Spinal cord (tissue), 9 donors: ENCODE measurements at regions not wholly inside any gene's neighbourhood (a gene's known extent, or its start where the extent isn't known, plus 50 kb on each side); places are given as distances from the start of the nearest gene placed in this dataset.

Experiments
- DNase-seq, 6 donors: peaks; one replicate each; pipeline versions ENCODE4 v3.0.0 to v3.0.0-alpha.2; 2013 to 2015; ENCODE audit warnings: low spot score in 6 of 6, low read depth in 4 of 6
- H3K27ac ChIP-seq: one replicate; pipeline ENCODE4 v1.5.1; 2013; ENCODE audit warnings: low read depth, low read length, control low read depth
- H3K27me3 ChIP-seq: one replicate; pipeline ENCODE4 v1.6.1; 2013; ENCODE audit warnings: low read length; ENCODE audit not compliant: control insufficient read depth, insufficient read depth
- H3K36me3 ChIP-seq: one replicate; pipeline ENCODE4 v1.6.1; 2013; ENCODE audit warnings: low read length; ENCODE audit not compliant: control insufficient read depth, insufficient read depth
- H3K4me1 ChIP-seq: one replicate; pipeline ENCODE4 v1.6.1; 2013; ENCODE audit warnings: low read length; ENCODE audit not compliant: control insufficient read depth, insufficient read depth
- H3K4me3 ChIP-seq: one replicate; pipeline ENCODE4 v1.5.1; 2013; ENCODE audit warnings: low read depth, low read length, control low read depth
- H3K9me3 ChIP-seq: one replicate; pipeline ENCODE4 v1.6.1; 2013; ENCODE audit warnings: low read length; ENCODE audit not compliant: control insufficient read depth, insufficient read depth
- WGBS: methylation state at CpG from one replicate; pipeline ENCODE4 v1.1.5; 2013; ENCODE audit warnings: missing lambda C conversion rate; ENCODE audit not compliant: insufficient coverage; 5-methylcytosine and 5-hydroxymethylcytosine counted together
- donor health status: healthy.

GRCh38 chr18:22831441-22831904 is 101.7 kb upstream of the RBBP8 start:
- 44% methylated on average over 1 of the region's 1 CpG for WGBS

GRCh38 chr18:22836932-22837331 is 96.2 kb upstream of the RBBP8 start:
- no peaks in the 10 kb centered on the region for H3K4me1 ChIP-seq
- H3K9me3 ChIP-seq = no peaks in the 10 kb centered on the region
- H3K36me3 ChIP-seq = no peaks in the 10 kb centered on the region
- H3K27me3 ChIP-seq = no peaks in the 10 kb centered on the region
- no peak for DNase-seq
- H3K4me3 ChIP-seq = no peak overlapping the region
- no peak overlapping the region for H3K27ac ChIP-seq

More at GRCh38 chr18:22831441-22831904, 101.7 kb upstream of the RBBP8 start:
- Histone ChIP-seq H3K4me1 (no peaks in the 10 kb centered on the region), H3K9me3 (no peaks in the 10 kb centered on the region), H3K27ac (no peak overlapping the region), H3K27me3 (no peaks in the 10 kb centered on the region), H3K36me3 (no peaks in the 10 kb centered on the region), H3K4me3 (no peak overlapping the region)
- DNase-seq = no peak

- Histone ChIP-seq H3K4me3 (no peak overlapping the region), H3K27ac (no peak overlapping the region), H3K4me1 (no peaks in the 10 kb centered on the region), H3K36me3 (no peaks in the 10 kb centered on the region), H3K9me3 (no peaks in the 10 kb centered on the region), H3K27me3 (no peaks in the 10 kb centered on the region)
- no CpG with 5 or more reads among the region's 1 CpG for WGBS
- no peak for DNase-seq
These were observed 94.9 kb upstream of the RBBP8 start for GRCh38 chr18:22838221-22838620.

- H3K27ac ChIP-seq = no peak overlapping the region
- DNase-seq = no peak
- no peaks in the 10 kb centered on the region for H3K9me3 ChIP-seq
- no peaks in the 10 kb centered on the region for H3K36me3 ChIP-seq
- 67% methylated on average over 4 of the region's 7 CpGs for WGBS
- no peak overlapping the region for H3K4me3 ChIP-seq
- no peaks in the 10 kb centered on the region for H3K27me3 ChIP-seq
- no peaks in the 10 kb centered on the region for H3K4me1 ChIP-seq
These were observed 94.4 kb upstream of the RBBP8 start for GRCh38 chr18:22838639-22839277.

- H3K4me1 ChIP-seq = no peaks in the 10 kb centered on the region
- no peaks in the 10 kb centered on the region for H3K9me3 ChIP-seq
- no peak for DNase-seq
- no peaks in the 10 kb centered on the region for H3K27me3 ChIP-seq
- H3K4me3 ChIP-seq = no peak overlapping the region
- H3K36me3 ChIP-seq = no peaks in the 10 kb centered on the region
- no CpG with 5 or more reads among the region's 2 CpGs for WGBS
- H3K27ac ChIP-seq = no peak overlapping the region
These were observed 93.7 kb upstream of the RBBP8 start for GRCh38 chr18:22839340-22839821.

GRCh38 chr18:22840606-22841144 is 92.5 kb upstream of the RBBP8 start:
- H3K36me3 ChIP-seq = no peaks in the 10 kb centered on the region
- H3K4me1 ChIP-seq = no peaks in the 10 kb centered on the region
- 72% methylated on average over 2 of the region's 3 CpGs for WGBS
- H3K27ac ChIP-seq = no peak overlapping the region
- peak in 1 of 6 donors; percentile 18 for DNase-seq
- H3K27me3 ChIP-seq = no peaks in the 10 kb centered on the region
- no peak overlapping the region for H3K4me3 ChIP-seq
- H3K9me3 ChIP-seq = no peaks in the 10 kb centered on the region

- no peak overlapping the region for H3K27ac ChIP-seq
- peak in 1 of 6 donors; percentile 45 for DNase-seq
- no peak overlapping the region for H3K4me3 ChIP-seq
- H3K27me3 ChIP-seq = no peaks in the 10 kb centered on the region
- H3K36me3 ChIP-seq = no peaks in the 10 kb centered on the region
- H3K4me1 ChIP-seq = no peaks in the 10 kb centered on the region
- WGBS = 83% methylated on average over 2 of the region's 2 CpGs
- H3K9me3 ChIP-seq = no peaks in the 10 kb centered on the region
These were observed 91.3 kb upstream of the RBBP8 start for GRCh38 chr18:22841840-22842239.

- no peaks in the 10 kb centered on the region for H3K4me1 ChIP-seq
- no peak overlapping the region for H3K4me3 ChIP-seq
- no peaks in the 10 kb centered on the region for H3K9me3 ChIP-seq
- no peaks in the 10 kb centered on the region for H3K36me3 ChIP-seq
- DNase-seq = no peak
- no peaks in the 10 kb centered on the region for H3K27me3 ChIP-seq
- H3K27ac ChIP-seq = no peak overlapping the region
- no CpG with 5 or more reads among the region's 2 CpGs for WGBS
These were observed 88.9 kb upstream of the RBBP8 start for GRCh38 chr18:22844190-22844589.

GRCh38 chr18:22844628-22845027 is 88.5 kb upstream of the RBBP8 start:
- Histone ChIP-seq H3K27me3 (no peaks in the 10 kb centered on the region), H3K4me1 (no peaks in the 10 kb centered on the region), H3K36me3 (no peaks in the 10 kb centered on the region), H3K27ac (no peak overlapping the region), H3K4me3 (no peak overlapping the region), H3K9me3 (no peaks in the 10 kb centered on the region)
- no peak for DNase-seq
- 100% methylated on average over 1 of the region's 2 CpGs for WGBS

- H3K36me3 ChIP-seq = no peaks in the 10 kb centered on the region
- H3K4me1 ChIP-seq = no peaks in the 10 kb centered on the region
- WGBS = no CpG with 5 or more reads among the region's 6 CpGs
- peak in 2 of 6 donors; percentile 42 to 75 for DNase-seq
- no peaks in the 10 kb centered on the region for H3K27me3 ChIP-seq
- H3K4me3 ChIP-seq = no peak overlapping the region
- no peaks in the 10 kb centered on the region for H3K9me3 ChIP-seq
- H3K27ac ChIP-seq = no peak overlapping the region
These were observed 86.9 kb upstream of the RBBP8 start for GRCh38 chr18:22846088-22846683.
